GM12873 (cell line): ENCODE measurements at regions not wholly inside any gene's neighbourhood (a gene's known extent, or its start where the extent isn't known, plus 50 kb on each side); places are given as distances from the start of the nearest gene placed in this dataset.

Source experiments
- CTCF ChIP-seq: IDR thresholded peaks from 2 replicates; pipeline ENCODE4 v1.5.1; 2012; ENCODE audit warnings: low read depth, mild to moderate bottlenecking, moderate library complexity, low read length, control low read depth; ENCODE audit not compliant: insufficient read depth; ENCODE audit errors: missing control alignments

GRCh38 chr6:40159865-40160264, 225.6 kb upstream of the MOCS1 start:
- TF ChIP-seq CTCF = no peak

GRCh38 chr6:40152701-40153436, 218.6 kb upstream of the MOCS1 start:
- TF ChIP-seq CTCF = no peak

GRCh38 chr6:40152196-40152595, 217.9 kb upstream of the MOCS1 start:
- no peak for TF ChIP-seq CTCF

GRCh38 chr6:40148882-40149573, 214.8 kb upstream of the MOCS1 start:
- TF ChIP-seq CTCF = no peak

- TF ChIP-seq CTCF = no peak
These were observed 212.6 kb upstream of the MOCS1 start for GRCh38 chr6:40146902-40147301.

GRCh38 chr6:40139447-40139846, 205.2 kb upstream of the MOCS1 start:
- TF ChIP-seq CTCF = no peak

- TF ChIP-seq CTCF = no peak
These were observed 204.0 kb upstream of the MOCS1 start for GRCh38 chr6:40138273-40138720.
